HEK293T (cell line): ENCODE measurements at regions not wholly inside any gene's neighbourhood (a gene's known extent, or its start where the extent isn't known, plus 50 kb on each side); places are given as distances from the start of the nearest gene placed in this dataset.

ENCODE experiments used
- ARNT ChIP-seq: fragments of 450-650 bp; IDR thresholded peaks from 2 replicates; pipeline ENCODE4 v1.6.1; 2017; ENCODE audit warnings: mild to moderate bottlenecking
- BHLHE40 ChIP-seq: fragments of 450-650 bp; IDR thresholded peaks from 2 replicates; pipeline ENCODE4 v1.6.1; 2016; ENCODE audit warnings: mild to moderate bottlenecking, moderate library complexity, borderline replicate concordance
- CTBP1 ChIP-seq: fragments of 450-650 bp; IDR thresholded peaks from 2 replicates; pipeline ENCODE4 v1.6.1; 2016; ENCODE audit warnings: borderline replicate concordance
- ELF4 ChIP-seq: fragments of 450-650 bp; IDR thresholded peaks from 2 replicates; pipeline ENCODE4 v1.6.1; 2017; ENCODE audit warnings: antibody characterized with exemption
- FOXA1 ChIP-seq: fragments of 450-650 bp; IDR thresholded peaks from 2 replicates; pipeline ENCODE4 v1.6.1; 2016; ENCODE audit warnings: mild to moderate bottlenecking
- FOXK2 ChIP-seq: fragments of 450-650 bp; IDR thresholded peaks from 2 replicates; pipeline ENCODE4 v1.6.1; 2016; ENCODE audit warnings: mild to moderate bottlenecking
- FOXM1 ChIP-seq: fragments of 450-650 bp; IDR thresholded peaks from 2 replicates; pipeline ENCODE4 v1.6.1; 2017; ENCODE audit warnings: mild to moderate bottlenecking, borderline replicate concordance
- NFRKB ChIP-seq: fragments of 450-650 bp; IDR thresholded peaks from 2 replicates; pipeline ENCODE4 v1.6.1; 2016; ENCODE audit warnings: mild to moderate bottlenecking, moderate library complexity
- SP1 ChIP-seq: fragments of 450-650 bp; IDR thresholded peaks from 2 replicates; pipeline ENCODE4 v1.6.1; 2017
- SUZ12 ChIP-seq: fragments of 450-650 bp; IDR thresholded peaks from 2 replicates; pipeline ENCODE4 v1.6.1; 2016; ENCODE audit warnings: mild to moderate bottlenecking
- ZNF384 ChIP-seq: fragments of 450-650 bp; IDR thresholded peaks from 2 replicates; pipeline ENCODE4 v1.6.1; 2016
- TF ChIP-seq, protein P1 (sequence below): fragments of 450-650 bp; IDR thresholded peaks from 2 replicates; pipeline ENCODE4 v1.6.1; 2016

DNA sequence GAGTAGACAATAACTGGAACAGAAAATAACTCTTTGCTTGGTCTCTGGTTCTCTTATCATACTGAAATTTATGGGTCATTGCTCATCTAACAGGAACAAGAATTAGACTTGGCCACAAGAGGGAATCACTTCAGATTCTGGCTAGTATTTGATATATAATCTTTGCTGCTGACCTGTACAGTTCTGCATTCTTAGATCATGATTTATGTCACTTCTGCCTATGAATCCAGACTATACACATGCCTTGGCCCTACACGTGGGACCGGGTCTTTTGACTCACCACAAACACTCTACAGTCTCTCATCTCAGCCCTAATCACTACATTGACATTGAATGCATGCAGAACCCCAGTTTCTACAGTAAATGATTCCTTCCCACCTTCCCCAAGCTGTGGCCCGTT, 162.5 kb upstream of the SOX2 start:
- TF ChIP-seq SP1 (no peak), ELF4 (no peak), BHLHE40 (no peak), NFRKB (no peak), ARNT (no peak), FOXM1 (no peak), ZNF384 (no peak), FOXK2 (no peak), SUZ12 (no peak), CTBP1 (no peak), FOXA1 (no peak)
- TF ChIP-seq, protein P1, sequence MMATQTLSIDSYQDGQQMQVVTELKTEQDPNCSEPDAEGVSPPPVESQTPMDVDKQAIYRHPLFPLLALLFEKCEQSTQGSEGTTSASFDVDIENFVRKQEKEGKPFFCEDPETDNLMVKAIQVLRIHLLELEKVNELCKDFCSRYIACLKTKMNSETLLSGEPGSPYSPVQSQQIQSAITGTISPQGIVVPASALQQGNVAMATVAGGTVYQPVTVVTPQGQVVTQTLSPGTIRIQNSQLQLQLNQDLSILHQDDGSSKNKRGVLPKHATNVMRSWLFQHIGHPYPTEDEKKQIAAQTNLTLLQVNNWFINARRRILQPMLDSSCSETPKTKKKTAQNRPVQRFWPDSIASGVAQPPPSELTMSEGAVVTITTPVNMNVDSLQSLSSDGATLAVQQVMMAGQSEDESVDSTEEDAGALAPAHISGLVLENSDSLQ = no peak
